H9 (cell line): ENCODE measurements at regions not wholly inside any gene's neighbourhood (a gene's known extent, or its start where the extent isn't known, plus 50 kb on each side); places are given as distances from the start of the nearest gene placed in this dataset.

Experiments used
- DNase-seq: peaks from one replicate; pipeline ENCODE4 v3.0.0-alpha.2; 2017
- H2AFZ ChIP-seq: one replicate; pipeline ENCODE4 v1.6.1; 2013; ENCODE audit warnings: mild to moderate bottlenecking, low read length, control low read depth, moderate library complexity
- H2AK5ac ChIP-seq: 2 replicates; pipeline ENCODE4 v1.6.1; 2013; ENCODE audit warnings: low read length, control low read depth, mixed read lengths; ENCODE audit not compliant: insufficient read length
- H2BK120ac ChIP-seq: one replicate; pipeline ENCODE4 v1.6.1; 2013; ENCODE audit warnings: low read depth, mild to moderate bottlenecking, low read length, control low read depth, inconsistent platforms; ENCODE audit not compliant: poor library complexity, severe bottlenecking
- H2BK12ac ChIP-seq: 2 replicates; pipeline ENCODE4 v1.6.1; 2013; ENCODE audit warnings: low read length, control low read depth, mixed read lengths, low read depth; ENCODE audit not compliant: insufficient read length
- H2BK15ac ChIP-seq: 2 replicates; pipeline ENCODE4 v1.6.1; 2013; ENCODE audit warnings: low read depth, low read length, control low read depth
- H2BK20ac ChIP-seq: one replicate; pipeline ENCODE4 v1.6.1; 2013; ENCODE audit warnings: low read depth, mild to moderate bottlenecking, low read length, control low read depth, inconsistent platforms; ENCODE audit not compliant: poor library complexity, severe bottlenecking
- H2BK5ac ChIP-seq: 2 replicates; pipeline ENCODE4 v1.6.1; 2013; ENCODE audit warnings: low read length, control low read depth, mixed read lengths; ENCODE audit not compliant: insufficient read length
- H3K14ac ChIP-seq: 2 replicates; pipeline ENCODE4 v1.6.1; 2013; ENCODE audit warnings: low read length, control low read depth; ENCODE audit not compliant: insufficient read depth
- H3K18ac ChIP-seq: 2 replicates; pipeline ENCODE4 v1.6.1; 2013; ENCODE audit warnings: low read depth, mild to moderate bottlenecking, mixed read lengths, low read length, control low read depth; ENCODE audit not compliant: insufficient read length
- H3K23ac ChIP-seq: 2 replicates; pipeline ENCODE4 v1.6.1; 2013; ENCODE audit warnings: low read length, control low read depth, mixed read lengths, low read depth; ENCODE audit not compliant: insufficient read length
- H3K23me2 ChIP-seq: 2 replicates; pipeline ENCODE4 v1.6.1; 2013; ENCODE audit warnings: low read depth, mild to moderate bottlenecking, mixed read lengths, low read length, control low read depth; ENCODE audit not compliant: insufficient read length, poor library complexity, severe bottlenecking
- H3K27ac ChIP-seq: 2 replicates; pipeline ENCODE4 v1.5.1; 2013; ENCODE audit warnings: low read length, control low read depth, mixed read lengths, low read depth; ENCODE audit not compliant: insufficient read length
- H3K27me3 ChIP-seq: 2 replicates; pipeline ENCODE4 v1.6.1; 2013; ENCODE audit warnings: low read length, control low read depth, inconsistent platforms; ENCODE audit not compliant: insufficient read depth
- H3K4ac ChIP-seq: 2 replicates; pipeline ENCODE4 v1.6.1; 2013; ENCODE audit warnings: low read depth, mild to moderate bottlenecking, control low read depth, inconsistent platforms, low read length, moderate library complexity
- H3K4me1 ChIP-seq: 2 replicates; pipeline ENCODE4 v1.6.1; 2013; ENCODE audit warnings: low read length, control low read depth, inconsistent platforms; ENCODE audit not compliant: insufficient read depth
- H3K4me2 ChIP-seq: 2 replicates; pipeline ENCODE4 v1.6.1; 2013; ENCODE audit warnings: low read length, control low read depth, mixed read lengths; ENCODE audit not compliant: insufficient read length, insufficient read depth
- H3K56ac ChIP-seq: 2 replicates; pipeline ENCODE4 v1.6.1; 2013; ENCODE audit warnings: low read depth, mild to moderate bottlenecking, mixed read lengths, low read length, control low read depth; ENCODE audit not compliant: insufficient read length
- H3K79me1 ChIP-seq: 2 replicates; pipeline ENCODE4 v1.6.1; 2013; ENCODE audit warnings: low read depth, mild to moderate bottlenecking, moderate library complexity, low read length, control low read depth, inconsistent platforms; ENCODE audit not compliant: insufficient read depth, poor library complexity, severe bottlenecking
- H3K79me2 ChIP-seq: 2 replicates; pipeline ENCODE4 v1.6.1; 2013; ENCODE audit warnings: low read length, control low read depth, inconsistent platforms; ENCODE audit not compliant: insufficient read depth
- H3K9ac ChIP-seq: 2 replicates; pipeline ENCODE4 v1.6.1; 2013; ENCODE audit warnings: low read length, control low read depth, mixed read lengths; ENCODE audit not compliant: insufficient read length; ENCODE audit errors: extremely low read depth
- H3K9me3 ChIP-seq: one replicate; pipeline ENCODE4 v1.6.1; 2013; ENCODE audit warnings: low read depth, low read length, inconsistent platforms; ENCODE audit not compliant: control insufficient read depth
- H3T11ph ChIP-seq: one replicate; pipeline ENCODE4 v1.6.1; 2013; ENCODE audit warnings: mild to moderate bottlenecking, low read length, control low read depth, inconsistent platforms
- H4K20me1 ChIP-seq: one replicate; pipeline ENCODE4 v1.6.1; 2013; ENCODE audit not compliant: control insufficient read depth, insufficient read length, insufficient read depth
- H4K5ac ChIP-seq: 2 replicates; pipeline ENCODE4 v1.6.1; 2013; ENCODE audit warnings: low read depth, mild to moderate bottlenecking, mixed read lengths, low read length, control low read depth; ENCODE audit not compliant: insufficient read length
- H4K8ac ChIP-seq: replicated peaks from 2 replicates; pipeline ENCODE4 v1.6.1; 2013; ENCODE audit warnings: low read length, control low read depth, mixed read lengths, low read depth; ENCODE audit not compliant: insufficient read length
- H4K91ac ChIP-seq: 2 replicates; pipeline ENCODE4 v1.6.1; 2013; ENCODE audit warnings: low read depth, mild to moderate bottlenecking, moderate library complexity, mixed read lengths, low read length, control low read depth; ENCODE audit not compliant: insufficient read length
- H3K27ac Mint-ChIP-seq, 3 experiments: 2 replicates in 2 of 3; 3 replicates in 1 of 3; pipeline ENCODE4 v1.8.0; 2020 to 2021; ENCODE audit warnings: mixed read lengths in 3 of 3, mild to moderate bottlenecking in 1 of 3, moderate library complexity in 1 of 3
- H3K27me3 Mint-ChIP-seq: 2 replicates; pipeline ENCODE4 v1.8.0; 2021; ENCODE audit warnings: low read depth, mild to moderate bottlenecking, moderate library complexity, mixed read lengths
- H3K36me3 Mint-ChIP-seq, 3 experiments: 2 replicates in 2 of 3; 3 replicates in 1 of 3; pipeline ENCODE4 v1.8.0; 2020 to 2021; ENCODE audit warnings: low read depth in 3 of 3, mixed read lengths in 3 of 3; ENCODE audit not compliant: insufficient read depth in 1 of 3
- H3K4me1 Mint-ChIP-seq, 2 experiments: 2 replicates each; pipeline ENCODE4 v1.8.0; 2020; ENCODE audit warnings: mixed read lengths in 2 of 2
- H3K4me3 Mint-ChIP-seq, 2 experiments: 2 replicates in 1 of 2; 3 replicates in 1 of 2; pipeline ENCODE4 v1.8.0; 2020 to 2021; ENCODE audit warnings: mild to moderate bottlenecking in 2 of 2, mixed read lengths in 2 of 2, moderate library complexity in 1 of 2
- H3K9me3 Mint-ChIP-seq, 2 experiments: 2 replicates in 1 of 2; 3 replicates in 1 of 2; pipeline ENCODE4 v1.8.0; 2020; ENCODE audit warnings: mild to moderate bottlenecking in 2 of 2, mixed read lengths in 2 of 2, moderate library complexity in 1 of 2
- CTCF ChIP-seq: fragments of 200-600 bp; sonication (generic); conservative IDR thresholded peaks from 3 replicates; pipeline ENCODE4 v1.8.0; 2021; ENCODE audit warnings: antibody characterized with exemption, mild to moderate bottlenecking
- WGBS: extraction: QIAGEN DNeasy Blood & Tissue Kit; methylation state at CpG from one replicate; pipeline ENCODE4 v1.1.7; 2013; ENCODE audit warnings: missing lambda C conversion rate, low lambda C conversion rate, mixed read lengths; ENCODE audit not compliant: insufficient read length; ENCODE audit errors: extremely low coverage; 5-methylcytosine and 5-hydroxymethylcytosine counted together

- no peak for TF ChIP-seq CTCF
- H2BK5ac ChIP-seq, result no peak overlapping the region
- Mint-ChIP-seq H3K4me3 (no peak overlapping the region), H3K9me3 (0 out of 5 replicates have a peak, but pooled peaks cover 0 to under 1% of the 10 kb centered on the region in 2 experiments), H3K27ac (no peak overlapping the region; a peak in 1 of 7 replicates), H3K36me3 (no peaks in the 10 kb centered on the region; a peak in 1 of 7 replicates), H3K4me1 (no peaks in the 10 kb centered on the region), H3K27me3 (no peaks in the 10 kb centered on the region; the same call in 1 of the 2 replicates)
- no peak overlapping the region for H3K14ac ChIP-seq
- H3K23me2 ChIP-seq, result no peaks in the 10 kb centered on the region
- H2BK15ac ChIP-seq, result no peak overlapping the region
- H3T11ph ChIP-seq, result no peak overlapping the region
- no CpG with 5 or more reads among the region's 9 CpGs for WGBS
- no peak overlapping the region for H3K4me2 ChIP-seq
- H3K27me3 ChIP-seq, result no peaks in the 10 kb centered on the region
- H2BK120ac ChIP-seq, result no peak overlapping the region
- H3K9ac ChIP-seq, result no peak overlapping the region
- no peak overlapping the region for H3K56ac ChIP-seq
- no peak overlapping the region for H3K4ac ChIP-seq
- H2BK12ac ChIP-seq, result no peak overlapping the region
- no peaks in the 10 kb centered on the region for H4K20me1 ChIP-seq
- no peak overlapping the region for H4K8ac ChIP-seq
- H3K79me2 ChIP-seq, result no peaks in the 10 kb centered on the region; the same call in 1 of the 2 replicates
- H3K18ac ChIP-seq, result no peak overlapping the region
- H3K79me1 ChIP-seq, result no peaks in the 10 kb centered on the region
- H3K23ac ChIP-seq, result no peak overlapping the region
- H2AFZ ChIP-seq, result no peak overlapping the region
- H4K91ac ChIP-seq, result no peak overlapping the region
- H4K5ac ChIP-seq, result no peak overlapping the region
- H3K9me3 ChIP-seq, result no peaks in the 10 kb centered on the region
- no peak overlapping the region for H2BK20ac ChIP-seq
- H3K4me1 ChIP-seq, result no peaks in the 10 kb centered on the region
- no peak for DNase-seq
- H2AK5ac ChIP-seq, result no peak overlapping the region
- no peak overlapping the region for H3K27ac ChIP-seq
Measured at GRCh38 chr3:23662079-23662617, 143.6 kb upstream of the UBE2E1 start.
